Lung (tissue), 11 donors: ENCODE measurements at regions not wholly inside any gene's neighbourhood (a gene's known extent, or its start where the extent isn't known, plus 50 kb on each side); places are given as distances from the start of the nearest gene placed in this dataset.

Experiments used
- ATAC-seq: fragments of 200-7000 bp; cut with Tn5 transposase; one replicate; pipeline ENCODE4 v1.9.1; 2020; ENCODE audit warnings: moderate number of reproducible peaks; ENCODE audit not compliant: insufficient read depth, low FRiP score
- DNase-seq, 3 donors: peaks; one replicate each; pipeline ENCODE4 v3.0.0-alpha.2; 2013 to 2017
- H3K27ac ChIP-seq, 2 donors: one replicate each; pipeline ENCODE4 v1.5.1; 2013; ENCODE audit warnings: mild to moderate bottlenecking in 2 of 2, moderate library complexity in 2 of 2, control low read depth in 1 of 2, inconsistent platforms in 1 of 2, low read depth in 1 of 2, low read length in 1 of 2
- H3K27me3 ChIP-seq, 3 donors: one replicate each; pipeline ENCODE4 v1.5.1; 2013; ENCODE audit warnings: low read length in 2 of 3; ENCODE audit not compliant: control insufficient read depth in 3 of 3, insufficient read depth in 3 of 3
- H3K36me3 ChIP-seq, 4 donors: one replicate each; pipeline ENCODE4 v1.5.1; 2013; ENCODE audit warnings: low read length in 4 of 4, mild to moderate bottlenecking in 1 of 4, moderate library complexity in 1 of 4; ENCODE audit not compliant: control insufficient read depth in 4 of 4, insufficient read depth in 4 of 4
- H3K4me1 ChIP-seq, 5 donors: one replicate each; pipeline ENCODE4 v1.5.1; 2013; ENCODE audit warnings: low read length in 5 of 5, mild to moderate bottlenecking in 2 of 5, moderate library complexity in 1 of 5; ENCODE audit not compliant: control insufficient read depth in 5 of 5, insufficient read depth in 5 of 5
- H3K4me3 ChIP-seq: one replicate; pipeline ENCODE4 v1.5.1; 2013; ENCODE audit warnings: mild to moderate bottlenecking, control low read depth, moderate library complexity
- H3K9ac ChIP-seq, 2 donors: one replicate each; pipeline ENCODE4 v1.5.1; 2013; ENCODE audit warnings: low read length in 2 of 2, control low read depth in 1 of 2; ENCODE audit not compliant: insufficient read depth in 1 of 2
- H3K9me3 ChIP-seq, 4 donors: one replicate each; pipeline ENCODE4 v1.5.1; 2013; ENCODE audit warnings: low read length in 3 of 4, mild to moderate bottlenecking in 1 of 4, moderate library complexity in 1 of 4; ENCODE audit not compliant: control insufficient read depth in 4 of 4, insufficient read depth in 3 of 4
- WGBS, 2 donors: extraction: QIAGEN DNeasy Blood & Tissue Kit; methylation state at CpG; one replicate each; pipeline ENCODE4 v1.1.7; 2013; 5-methylcytosine and 5-hydroxymethylcytosine counted together
- TF ChIP-seq, protein P1 (sequence below): IDR thresholded peaks from 2 replicates; pipeline ENCODE4 v1.5.1; 2012; ENCODE audit warnings: mild to moderate bottlenecking; ENCODE audit errors: control extremely low read depth, extremely low read depth
- donor health status: control.
- donor health status: control.
- donor health status: Bipolar disorder and iron deficiency.
- donor health status: healthy.
- donor health status: DM: yes; HTN: yes; CAD: no.

DNA sequence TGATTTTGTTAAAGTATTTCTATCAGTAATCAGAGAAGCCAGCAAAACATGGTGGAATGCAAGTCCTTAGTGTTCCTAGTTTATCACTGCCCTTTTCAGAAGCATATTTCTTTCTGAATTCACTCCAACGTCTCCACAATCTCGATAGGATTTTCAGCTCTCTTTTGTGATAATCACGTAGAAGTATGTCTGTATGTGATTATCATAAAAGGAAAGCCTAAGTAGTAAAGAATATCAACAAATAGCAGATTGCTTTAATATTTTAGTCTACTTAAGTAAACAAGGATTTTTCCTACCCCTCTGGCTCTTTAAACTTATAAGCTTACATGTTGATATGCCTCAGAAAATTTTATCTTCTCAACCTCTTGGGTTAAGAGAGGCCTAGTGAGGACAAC lies 147.4 kb upstream of the NUDT4 start:
- Histone ChIP-seq H3K9ac (no peak overlapping the region), H3K4me3 (no peak overlapping the region), H3K9me3 (peaks cover 0 to 2% (median 0%) of the 10 kb centered on the region in 4 donors), H3K36me3 (no peaks in the 10 kb centered on the region), H3K27me3 (no peaks in the 10 kb centered on the region), H3K27ac (no peak overlapping the region), H3K4me1 (peaks cover 0 to 4% (median 0%) of the 10 kb centered on the region in 5 donors)
- 55 to 68% methylated on average over 3 of the region's 3 CpGs for WGBS, 2 donors
- ATAC-seq (no peak), DNase-seq (no peak)
- TF ChIP-seq, protein P1, sequence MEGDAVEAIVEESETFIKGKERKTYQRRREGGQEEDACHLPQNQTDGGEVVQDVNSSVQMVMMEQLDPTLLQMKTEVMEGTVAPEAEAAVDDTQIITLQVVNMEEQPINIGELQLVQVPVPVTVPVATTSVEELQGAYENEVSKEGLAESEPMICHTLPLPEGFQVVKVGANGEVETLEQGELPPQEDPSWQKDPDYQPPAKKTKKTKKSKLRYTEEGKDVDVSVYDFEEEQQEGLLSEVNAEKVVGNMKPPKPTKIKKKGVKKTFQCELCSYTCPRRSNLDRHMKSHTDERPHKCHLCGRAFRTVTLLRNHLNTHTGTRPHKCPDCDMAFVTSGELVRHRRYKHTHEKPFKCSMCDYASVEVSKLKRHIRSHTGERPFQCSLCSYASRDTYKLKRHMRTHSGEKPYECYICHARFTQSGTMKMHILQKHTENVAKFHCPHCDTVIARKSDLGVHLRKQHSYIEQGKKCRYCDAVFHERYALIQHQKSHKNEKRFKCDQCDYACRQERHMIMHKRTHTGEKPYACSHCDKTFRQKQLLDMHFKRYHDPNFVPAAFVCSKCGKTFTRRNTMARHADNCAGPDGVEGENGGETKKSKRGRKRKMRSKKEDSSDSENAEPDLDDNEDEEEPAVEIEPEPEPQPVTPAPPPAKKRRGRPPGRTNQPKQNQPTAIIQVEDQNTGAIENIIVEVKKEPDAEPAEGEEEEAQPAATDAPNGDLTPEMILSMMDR, result no peak

DNA sequence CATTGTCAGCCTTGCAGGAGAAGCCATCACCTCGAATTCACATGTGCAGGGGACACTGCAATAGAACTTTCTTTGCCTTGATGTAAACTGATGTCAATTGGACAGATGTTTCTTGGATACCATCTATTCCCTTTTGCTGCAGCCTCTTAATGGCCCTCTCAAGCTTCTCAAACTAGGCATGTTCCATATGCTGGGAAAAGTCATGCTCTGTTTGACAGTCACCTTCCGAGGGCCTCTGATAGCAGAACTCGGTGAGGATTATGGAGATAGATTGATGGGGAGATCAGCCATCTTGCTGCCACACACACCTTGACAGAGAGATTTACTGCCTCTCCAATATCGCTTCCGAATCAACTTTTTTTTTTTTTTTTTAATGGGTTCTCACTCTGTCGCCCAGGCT lies 145.8 kb upstream of the NUDT4 start:
- ATAC-seq (no peak), DNase-seq (no peak)
- Histone ChIP-seq H3K27ac (no peak overlapping the region), H3K36me3 (no peaks in the 10 kb centered on the region), H3K4me1 (peaks cover 0 to 4% (median 0%) of the 10 kb centered on the region in 5 donors), H3K27me3 (no peaks in the 10 kb centered on the region), H3K4me3 (no peak overlapping the region), H3K9me3 (peaks cover 0 to 9% (median 0%) of the 10 kb centered on the region in 4 donors), H3K9ac (no peak overlapping the region)
- WGBS, 2 donors, result 93 to 95% methylated on average over 6 of the region's 6 CpGs
- TF ChIP-seq, protein P1, result no peak

DNA sequence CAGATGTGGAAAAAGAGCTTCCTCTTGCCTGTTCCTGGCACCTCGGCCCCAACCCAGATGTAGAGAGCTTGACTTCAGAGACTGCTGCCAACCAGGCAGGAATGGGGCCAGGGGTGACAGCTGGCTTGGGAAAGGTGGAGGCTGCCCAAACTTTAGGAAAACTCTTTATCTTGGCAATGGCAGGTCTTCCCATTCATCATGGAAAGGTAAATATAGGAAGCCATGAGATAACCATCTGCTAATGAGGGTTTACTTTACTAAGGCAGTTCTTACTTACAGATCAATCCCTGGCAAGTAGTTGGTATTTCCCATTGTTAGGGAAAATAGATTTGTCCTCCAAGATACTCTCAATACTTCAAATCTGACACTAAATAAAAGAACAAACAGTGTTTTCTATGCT lies 143.1 kb upstream of the NUDT4 start:
- Histone ChIP-seq H3K27me3 (no peaks in the 10 kb centered on the region), H3K4me3 (no peak overlapping the region), H3K9me3 (peaks cover 0 to 14% (median 1%) of the 10 kb centered on the region in 4 donors), H3K9ac (no peak overlapping the region), H3K4me1 (peaks cover 0 to 4% (median 0%) of the 10 kb centered on the region in 5 donors), H3K27ac (no peak overlapping the region), H3K36me3 (no peaks in the 10 kb centered on the region)
- 20 to 44% methylated on average over 1 of the region's 1 CpG for WGBS, 2 donors
- TF ChIP-seq, protein P1, result no peak
- no peak for DNase-seq
- ATAC-seq, result no peak

DNA sequence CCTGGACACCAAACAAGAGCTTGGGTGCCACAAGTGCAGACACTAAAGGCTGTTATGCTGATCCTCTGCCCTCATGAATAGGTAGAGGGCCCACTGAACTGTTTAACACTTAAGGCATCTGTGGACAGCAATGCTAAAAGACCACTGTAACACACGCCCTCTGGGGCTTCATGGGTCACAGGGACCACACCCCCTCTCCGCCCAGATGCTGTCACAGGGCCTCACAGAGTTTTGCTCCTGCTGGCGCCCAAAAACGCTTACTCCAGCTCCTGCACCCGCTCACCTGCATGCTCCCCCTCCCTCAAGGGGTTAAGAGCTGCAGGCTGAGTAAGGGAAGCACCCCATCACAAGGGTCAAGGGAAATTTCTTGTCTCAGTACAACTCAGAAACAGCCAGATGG lies 141.8 kb upstream of the NUDT4 start:
- Histone ChIP-seq H3K9ac (no peak overlapping the region), H3K4me1 (peaks cover 0 to 4% (median 0%) of the 10 kb centered on the region in 5 donors), H3K27me3 (no peaks in the 10 kb centered on the region), H3K27ac (no peak overlapping the region), H3K9me3 (peaks cover 0 to 14% (median 1%) of the 10 kb centered on the region in 4 donors), H3K36me3 (no peaks in the 10 kb centered on the region), H3K4me3 (no peak overlapping the region)
- WGBS, 2 donors, result 97 to 98% methylated on average over 5 of the region's 5 CpGs
- no peak for DNase-seq
- ATAC-seq, result no peak
- TF ChIP-seq, protein P1, result no peak
